Esophagus (tissue), 2 donors: ENCODE measurements at regions not wholly inside any gene's neighbourhood (a gene's known extent, or its start where the extent isn't known, plus 50 kb on each side); places are given as distances from the start of the nearest gene placed in this dataset.

ENCODE experiments used
- H3K27ac ChIP-seq, 2 donors: one replicate each; pipeline ENCODE4 v1.5.1; 2013; ENCODE audit warnings: low read depth in 2 of 2, mild to moderate bottlenecking in 2 of 2, inconsistent platforms in 1 of 2, low read length in 1 of 2, moderate library complexity in 1 of 2
- H3K27me3 ChIP-seq, 2 donors: one replicate each; pipeline ENCODE4 v1.6.1; 2013; ENCODE audit warnings: low read length in 2 of 2, control low read depth in 1 of 2, mild to moderate bottlenecking in 1 of 2; ENCODE audit not compliant: insufficient read depth in 2 of 2, control insufficient read depth in 1 of 2
- H3K36me3 ChIP-seq, 2 donors: one replicate each; pipeline ENCODE4 v1.6.1; 2013; ENCODE audit warnings: low read length in 1 of 2; ENCODE audit not compliant: control insufficient read depth in 2 of 2, insufficient read depth in 2 of 2
- H3K4me1 ChIP-seq, 2 donors: one replicate each; pipeline ENCODE4 v1.6.1; 2013; ENCODE audit warnings: low read length in 1 of 2; ENCODE audit not compliant: control insufficient read depth in 2 of 2, insufficient read depth in 2 of 2
- H3K4me3 ChIP-seq, 2 donors: one replicate each; pipeline ENCODE4 v1.5.1; 2013; ENCODE audit warnings: low read length in 2 of 2, mild to moderate bottlenecking in 2 of 2, low read depth in 1 of 2, moderate library complexity in 1 of 2
- H3K9me3 ChIP-seq, 2 donors: one replicate each; pipeline ENCODE4 v1.6.1; 2013; ENCODE audit warnings: mild to moderate bottlenecking in 2 of 2, low read depth in 1 of 2, low read length in 1 of 2, moderate library complexity in 1 of 2; ENCODE audit not compliant: control insufficient read depth in 2 of 2, insufficient read depth in 1 of 2
- WGBS, 2 donors: extraction: QIAGEN DNeasy Blood & Tissue Kit; methylation state at CpG; one replicate each; pipeline ENCODE4 v1.1.7; 2013; 5-methylcytosine and 5-hydroxymethylcytosine counted together
- donor health status: healthy with polysubstance abuse.
- donor health status: Bipolar disorder and iron deficiency.

DNA sequence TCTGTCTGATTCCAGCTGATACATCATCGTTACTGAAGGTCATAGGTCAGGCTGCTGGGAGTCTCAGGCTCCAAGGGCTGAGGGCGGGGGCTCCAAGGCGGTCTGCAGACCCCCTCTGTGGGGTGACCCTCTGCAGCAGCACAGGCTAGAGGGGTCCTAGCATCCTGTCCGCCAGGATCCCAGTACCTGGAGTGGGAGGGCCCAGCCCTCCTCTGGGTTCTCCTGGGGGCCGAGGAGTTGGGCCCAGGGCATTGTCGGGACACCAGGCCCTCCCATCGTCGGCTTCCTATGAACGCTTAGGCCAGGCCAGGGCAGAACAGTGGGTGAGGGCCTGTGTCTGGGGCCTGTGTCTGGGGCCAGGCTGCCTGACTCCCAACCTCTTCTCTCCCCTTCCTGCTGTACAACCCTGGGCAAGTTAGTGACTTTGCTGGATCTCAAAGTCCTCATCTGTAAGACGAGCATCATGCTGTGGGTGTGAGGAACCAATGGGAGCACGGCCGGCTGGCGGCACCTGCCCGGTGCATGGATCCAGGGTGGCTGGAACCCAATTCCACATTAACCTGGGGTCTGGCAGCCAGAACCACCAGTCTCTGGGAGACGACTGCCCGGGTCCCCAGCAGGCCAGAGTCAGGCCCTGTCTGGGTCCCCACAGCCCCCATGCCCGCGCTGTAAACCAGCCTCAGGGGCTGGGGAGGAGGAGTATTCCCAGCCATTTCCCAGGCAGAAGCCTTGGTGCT is 56.2 kb upstream of the COL18A1 start:
- WGBS, 2 donors = 83 to 89% methylated on average over 18 of the region's 18 CpGs

DNA sequence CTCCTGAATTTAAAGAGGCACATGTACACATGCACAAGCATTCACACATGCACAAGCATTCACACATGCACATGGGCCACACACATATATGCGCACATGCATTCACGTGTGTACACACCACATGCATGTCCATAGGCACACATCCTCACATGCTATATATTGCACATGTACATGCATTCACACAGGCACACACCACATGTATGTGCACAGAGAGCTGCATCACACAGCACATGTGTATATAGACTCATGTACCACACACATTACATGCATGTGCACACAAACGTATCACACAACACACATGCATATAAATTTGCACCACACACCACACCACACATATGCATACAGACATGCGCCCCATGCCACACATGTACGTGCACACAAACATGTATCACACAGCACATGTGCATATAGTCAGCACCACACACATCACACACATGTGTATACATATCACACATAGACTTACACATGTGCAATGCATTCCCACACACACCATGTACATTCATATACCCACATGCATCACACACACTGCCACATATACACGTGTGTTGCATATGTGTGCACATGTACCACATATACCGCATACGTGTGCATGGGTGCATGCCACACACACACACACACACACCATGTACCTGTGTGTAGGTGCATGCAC is 54.6 kb upstream of the COL18A1 start:
- Histone ChIP-seq H3K27me3 (no peaks in the 10 kb centered on the region), H3K4me1 (peaks cover 3 to 18% of the 10 kb centered on the region in 2 donors), H3K36me3 (no peaks in the 10 kb centered on the region), H3K9me3 (peaks cover 0 to 3% of the 10 kb centered on the region in 2 donors), H3K4me3 (no peak overlapping the region), H3K27ac (peak overlapping the region; percentile 16 to 72)
- WGBS, 2 donors = 80 to 85% methylated on average over 8 of the region's 8 CpGs

More for the DNA sequence above, 56.2 kb upstream of the COL18A1 start:
- Histone ChIP-seq H3K36me3 (no peaks in the 10 kb centered on the region), H3K27ac (peak overlapping the region; percentile 24 to 70), H3K27me3 (no peaks in the 10 kb centered on the region), H3K4me1 (peaks cover 3 to 16% of the 10 kb centered on the region in 2 donors), H3K4me3 (no peak overlapping the region), H3K9me3 (peaks cover 0 to 1% of the 10 kb centered on the region in 2 donors)

DNA sequence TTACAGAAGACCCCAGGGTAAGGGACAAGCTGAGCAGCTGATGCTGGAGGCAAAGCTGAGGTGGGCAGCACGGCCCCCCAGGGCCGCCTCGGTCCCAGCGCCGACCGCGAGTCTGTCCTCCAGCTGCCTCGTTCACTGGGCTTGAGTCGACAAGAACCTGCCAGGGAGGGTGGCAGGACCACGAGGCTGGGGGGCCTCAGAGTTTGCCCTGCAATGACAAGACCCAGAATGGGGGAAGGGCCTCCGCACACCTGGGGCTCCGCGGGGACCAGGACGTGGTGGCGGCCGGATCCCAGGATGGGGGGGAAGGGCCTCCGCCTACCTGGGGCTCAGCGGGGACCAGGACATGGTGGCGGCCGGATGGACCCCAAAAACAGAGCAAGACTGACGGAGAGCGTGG is 53.9 kb upstream of the COL18A1 start:
- Histone ChIP-seq H3K27ac (peak overlapping the region in 1 of 2 donors; percentile 0), H3K9me3 (peaks cover 0 to 3% of the 10 kb centered on the region in 2 donors), H3K4me1 (peaks cover 3 to 18% of the 10 kb centered on the region in 2 donors), H3K36me3 (no peaks in the 10 kb centered on the region), H3K4me3 (no peak overlapping the region), H3K27me3 (no peaks in the 10 kb centered on the region)
- 91 to 94% methylated on average over 22 of the region's 22 CpGs for WGBS, 2 donors

DNA sequence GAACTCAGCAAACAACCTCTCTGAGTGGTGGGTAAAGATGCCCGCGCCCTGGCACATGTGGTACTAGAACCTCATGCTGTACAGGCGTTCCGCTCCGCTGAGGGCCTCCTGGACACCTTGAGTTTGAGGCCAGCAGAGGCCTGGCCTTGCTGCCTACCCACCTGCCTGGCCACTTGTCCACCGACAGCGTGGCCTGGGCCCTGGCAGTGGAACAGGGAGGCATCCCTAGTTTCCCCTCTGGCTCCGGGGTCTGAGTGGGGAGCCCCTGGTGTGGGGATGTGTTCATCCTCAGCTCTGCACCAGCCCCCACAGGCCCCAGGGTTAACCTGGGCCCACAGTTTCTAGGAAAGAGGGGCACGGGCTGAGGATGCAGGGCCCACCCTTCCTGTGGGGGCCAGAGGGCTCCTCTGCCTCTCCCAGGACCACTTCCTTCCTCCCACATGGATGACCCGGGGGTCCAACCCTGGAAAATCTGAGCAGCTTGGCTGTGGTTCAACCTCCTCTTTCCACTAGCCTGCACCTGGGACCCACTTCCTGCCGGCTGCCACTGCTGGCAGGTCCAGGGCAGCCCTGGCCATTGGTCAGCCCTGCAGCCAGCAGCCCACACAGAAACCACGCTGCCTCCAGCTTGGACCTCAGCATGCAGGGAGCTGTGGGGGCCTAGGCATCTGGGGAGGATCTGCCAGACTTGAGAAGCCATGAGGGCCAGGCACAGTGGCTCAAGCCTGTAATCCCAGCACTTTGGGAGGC is 53.3 kb upstream of the COL18A1 start:
- Histone ChIP-seq H3K27ac (no peak overlapping the region), H3K4me1 (peaks cover 3 to 18% of the 10 kb centered on the region in 2 donors), H3K36me3 (no peaks in the 10 kb centered on the region), H3K9me3 (peaks cover 0 to 3% of the 10 kb centered on the region in 2 donors), H3K4me3 (no peak overlapping the region), H3K27me3 (no peaks in the 10 kb centered on the region)
- WGBS, 2 donors = 83 to 85% methylated on average over 12 of the region's 12 CpGs

DNA sequence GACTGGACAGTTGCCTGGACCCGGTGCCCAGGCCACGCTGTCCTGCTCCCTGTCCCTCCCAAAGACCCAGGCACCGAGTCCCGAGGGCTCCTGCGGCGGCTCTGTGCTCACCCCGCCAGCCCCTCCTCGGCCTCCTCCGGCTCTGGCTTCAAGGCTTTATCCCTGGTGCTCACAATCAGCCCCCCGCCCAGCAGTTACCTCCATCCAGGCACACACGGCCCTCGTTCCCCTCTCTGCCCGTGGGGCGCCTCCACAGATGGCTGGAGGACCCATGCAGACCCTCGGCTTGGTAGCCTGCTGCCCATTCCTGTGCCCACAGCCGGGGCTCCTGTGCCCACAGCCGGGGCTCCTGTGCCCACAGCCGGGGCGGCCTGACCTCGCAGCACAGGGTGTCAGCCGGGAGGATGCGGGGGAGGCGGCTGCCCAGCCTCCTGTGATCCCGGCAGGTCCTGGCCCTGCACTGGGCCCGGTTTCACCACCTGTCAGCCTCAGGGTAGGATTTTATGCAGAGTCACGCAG is 52.3 kb upstream of the COL18A1 start:
- Histone ChIP-seq H3K4me3 (no peak overlapping the region), H3K9me3 (peaks cover 0 to 3% of the 10 kb centered on the region in 2 donors), H3K36me3 (no peaks in the 10 kb centered on the region), H3K4me1 (peaks cover 3 to 18% of the 10 kb centered on the region in 2 donors), H3K27me3 (no peaks in the 10 kb centered on the region), H3K27ac (no peak overlapping the region)
- 72 to 77% methylated on average over 26 of the region's 26 CpGs for WGBS, 2 donors

DNA sequence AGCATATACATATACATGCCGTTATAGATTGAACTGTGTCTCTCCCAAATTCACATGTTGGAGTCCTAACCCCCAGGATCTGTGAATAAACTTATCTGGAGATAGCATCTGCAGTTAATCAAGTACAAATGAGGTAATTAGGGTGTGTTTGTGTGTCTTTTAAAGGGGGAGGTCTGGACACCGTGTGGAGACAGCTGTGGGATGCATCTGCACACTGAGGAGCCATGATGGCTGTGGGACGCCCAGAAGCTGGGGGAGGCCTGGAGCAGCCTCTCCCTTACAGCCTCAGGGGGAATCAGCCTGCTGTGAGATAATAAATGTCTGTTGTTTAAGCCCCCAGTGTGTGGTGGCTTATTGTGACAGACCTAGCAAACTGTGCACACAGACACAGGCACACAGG is 51.8 kb upstream of the COL18A1 start:
- WGBS, 2 donors = 48 to 53% methylated on average over 3 of the region's 3 CpGs
- Histone ChIP-seq H3K9me3 (peaks cover 0 to 3% of the 10 kb centered on the region in 2 donors), H3K4me3 (no peak overlapping the region), H3K27me3 (no peaks in the 10 kb centered on the region), H3K4me1 (peaks cover 3 to 18% of the 10 kb centered on the region in 2 donors), H3K27ac (no peak overlapping the region), H3K36me3 (no peaks in the 10 kb centered on the region)

DNA sequence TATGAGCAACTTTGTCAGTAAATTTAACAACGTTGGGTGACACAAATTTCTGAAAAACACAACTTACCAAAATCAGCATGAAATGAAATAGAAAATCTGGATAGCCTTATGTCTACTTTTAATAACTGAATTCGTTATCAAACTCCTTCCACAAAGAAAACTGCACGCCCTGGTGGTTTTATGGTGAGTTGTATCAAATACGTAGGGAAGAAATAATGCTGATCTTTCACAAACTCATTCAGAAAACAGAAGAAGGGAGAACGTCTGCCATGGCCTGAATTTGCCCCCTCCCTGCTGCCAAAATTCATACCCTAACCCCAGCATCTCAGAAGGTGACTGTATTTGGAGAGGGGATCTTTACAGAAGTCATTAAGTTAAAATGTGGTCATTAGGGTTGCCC is 50.0 kb upstream of the COL18A1 start:
- H3K4me1 ChIP-seq = peaks cover 3 to 14% of the 10 kb centered on the region in 2 donors
- no peaks in the 10 kb centered on the region for H3K27me3 ChIP-seq
- WGBS, 2 donors = 62 to 72% methylated on average over 5 of the region's 5 CpGs
- no peak overlapping the region for H3K4me3 ChIP-seq
- H3K27ac ChIP-seq = no peak overlapping the region
- peaks cover 0 to 3% of the 10 kb centered on the region in 2 donors for H3K9me3 ChIP-seq
- no peaks in the 10 kb centered on the region for H3K36me3 ChIP-seq
